Upper lobe of left lung (tissue), 6 donors: ENCODE measurements at regions not wholly inside any gene's neighbourhood (a gene's known extent, or its start where the extent isn't known, plus 50 kb on each side); places are given as distances from the start of the nearest gene placed in this dataset.

Experiments used
- ATAC-seq, 2 donors: fragments of 200-7000 bp; cut with Tn5 transposase; one replicate each; pipeline ENCODE4 v1.9.1; 2022; ENCODE audit warnings: mild to moderate bottlenecking in 2 of 2, moderate library complexity in 2 of 2; ENCODE audit not compliant: low FRiP score in 2 of 2
- DNase-seq, 2 donors: peaks; one replicate each; pipeline ENCODE4 v3.0.0-alpha.2; 2019 to 2020
- H3K27ac ChIP-seq, 4 donors: fragments of 200-600 bp; sonication (generic); one replicate each; pipeline ENCODE4 v1.5.1; 2016 to 2019
- H3K27me3 ChIP-seq, 4 donors: fragments of 200-600 bp; sonication (generic); one replicate each; pipeline ENCODE4 v1.5.1; 2017 to 2019
- H3K36me3 ChIP-seq, 4 donors: fragments of 200-600 bp; sonication (generic); one replicate each; pipeline ENCODE4 v1.5.1; 2016 to 2019
- H3K4me1 ChIP-seq, 4 donors: fragments of 200-600 bp; sonication (generic); one replicate each; pipeline ENCODE4 v1.5.1; 2018 to 2019
- H3K4me3 ChIP-seq, 4 donors: fragments of 200-600 bp; sonication (generic); one replicate each; pipeline ENCODE4 v1.5.1; 2017 to 2019; ENCODE audit warnings: mild to moderate bottlenecking in 2 of 4, moderate library complexity in 1 of 4
- H3K9me3 ChIP-seq, 4 donors: fragments of 200-600 bp; sonication (generic); one replicate each; pipeline ENCODE4 v1.5.1; 2018 to 2019
- CTCF ChIP-seq, 6 experiments: fragments of 450-650 bp in 4 of 6; fragments of 200-600 bp in 2 of 6; sonication (generic) in 2 of 6; IDR thresholded peaks; one replicate each; pipeline ENCODE4 v1.5.1; 2016 to 2019; ENCODE audit warnings: antibody characterized with exemption in 6 of 6
- EP300 ChIP-seq, 4 donors: sonication (generic); formaldehyde crosslinking; IDR thresholded peaks; one replicate each; pipeline ENCODE4 v1.5.1; 2017; ENCODE audit warnings: antibody characterized with exemption in 4 of 4, control low read depth in 2 of 4
- POLR2A ChIP-seq, 4 donors: fragments of 450-650 bp; IDR thresholded peaks; one replicate each; pipeline ENCODE4 v1.5.1; 2016 to 2017; ENCODE audit warnings: antibody characterized with exemption in 4 of 4, mild to moderate bottlenecking in 2 of 4
- POLR2AphosphoS5 ChIP-seq, 2 donors: sonication (generic); formaldehyde crosslinking; IDR thresholded peaks; one replicate each; pipeline ENCODE4 v1.5.1; 2017; ENCODE audit warnings: antibody characterized with exemption in 2 of 2
- WGBS, 2 donors: methylation state at CpG; one replicate each; pipeline ENCODE4 v1.1.5; 2017 to 2018; 5-methylcytosine and 5-hydroxymethylcytosine counted together
- donor health status: DM: no; HTN: no; CAD: no; lungs with moderate emphysema.
- donor health status: DM: no; HTN: yes; CAD: no; lungs with severe emphysema.

DNA sequence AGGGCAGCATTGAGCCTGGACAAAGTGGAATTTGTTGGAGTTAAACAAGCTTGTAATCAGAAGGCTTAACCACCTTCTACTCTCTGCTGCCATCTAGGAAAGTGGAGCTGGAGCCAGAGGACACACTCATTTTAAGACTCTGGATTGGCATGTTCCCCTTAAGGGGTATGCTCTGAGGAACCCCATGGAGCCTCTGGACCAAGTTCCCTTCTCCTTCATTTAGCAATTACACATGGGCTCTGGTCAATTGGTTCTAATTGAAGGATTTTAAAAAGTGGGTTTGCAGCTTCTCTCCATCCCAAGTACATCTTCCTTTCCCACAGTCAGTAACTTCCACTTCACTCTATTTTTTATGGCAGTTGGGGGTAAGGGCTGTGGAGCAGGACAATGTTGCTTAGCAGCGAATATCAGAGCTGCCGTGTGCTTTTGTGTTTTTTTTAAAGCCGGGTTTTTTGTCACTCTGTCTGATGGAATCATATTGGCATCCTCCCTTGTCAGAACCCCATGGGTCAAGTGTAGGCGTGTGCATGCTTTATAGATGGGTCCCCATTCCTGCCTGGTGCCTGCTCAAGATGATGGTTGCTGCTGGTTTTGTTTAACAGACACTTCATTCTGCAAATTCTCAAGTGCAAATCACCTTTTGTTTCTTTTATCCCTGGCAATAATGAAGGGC, 330.7 kb upstream of the ADAMTSL1 start:
- 67% methylated on average over 4 of the region's 4 CpGs for WGBS, 2 donors
- DNase-seq (no peak), ATAC-seq (no peak)
- Histone ChIP-seq H3K36me3 (no peaks in the 10 kb centered on the region), H3K27me3 (no peaks in the 10 kb centered on the region), H3K9me3 (no peaks in the 10 kb centered on the region), H3K4me3 (no peak overlapping the region), H3K27ac (no peak overlapping the region), H3K4me1 (no peaks in the 10 kb centered on the region)
- TF ChIP-seq POLR2AphosphoS5 (IDR thresholded peaks at IDR 0.05), result no peak
- no peak for TF ChIP-seq EP300 (IDR thresholded peaks at IDR 0.05)
- no peak for TF ChIP-seq POLR2A (IDR thresholded peaks at IDR 0.05)
- TF ChIP-seq CTCF (IDR thresholded peaks at IDR 0.05), result no peak

GRCh38 chr9:18146329-18146728, 327.6 kb upstream of the ADAMTSL1 start:
- Histone ChIP-seq H3K4me1 (no peaks in the 10 kb centered on the region), H3K27me3 (no peaks in the 10 kb centered on the region), H3K27ac (no peak overlapping the region), H3K36me3 (no peaks in the 10 kb centered on the region), H3K9me3 (no peaks in the 10 kb centered on the region), H3K4me3 (no peak overlapping the region)
- 83 to 91% methylated on average over 3 of the region's 3 CpGs for WGBS, 2 donors
- ATAC-seq, result no peak
- no peak for TF ChIP-seq CTCF (IDR thresholded peaks at IDR 0.05)
- TF ChIP-seq POLR2AphosphoS5 (IDR thresholded peaks at IDR 0.05), result no peak
- TF ChIP-seq EP300 (IDR thresholded peaks at IDR 0.05), result no peak
- TF ChIP-seq POLR2A (IDR thresholded peaks at IDR 0.05), result no peak
- no peak for DNase-seq

DNA sequence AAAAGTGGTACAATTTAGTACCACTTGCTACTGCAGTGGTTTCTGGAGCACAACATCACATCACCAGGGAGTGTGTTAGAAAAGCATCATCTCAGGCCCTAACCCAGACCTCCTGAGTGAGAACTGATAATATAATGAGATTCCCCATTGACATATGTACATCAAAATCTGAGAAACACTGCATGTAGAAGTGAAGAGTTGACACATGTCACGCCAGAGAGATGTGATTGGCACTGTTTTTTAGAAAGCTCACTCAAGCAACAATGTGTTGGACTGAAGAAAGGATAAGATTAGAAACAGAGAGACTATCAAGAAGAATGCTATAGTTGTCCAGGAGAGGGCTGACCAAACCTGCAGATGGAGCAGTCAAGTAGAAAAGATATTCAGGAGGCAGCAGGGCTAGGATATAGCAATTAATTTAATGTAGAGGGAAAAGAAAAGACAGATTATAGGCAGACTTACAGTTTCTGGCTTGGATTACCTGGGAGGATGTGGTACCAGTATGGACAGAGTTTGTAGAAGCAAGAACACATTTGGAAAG, 324.4 kb upstream of the ADAMTSL1 start:
- no peak for ATAC-seq
- no peak for TF ChIP-seq POLR2A (IDR thresholded peaks at IDR 0.05)
- TF ChIP-seq EP300 (IDR thresholded peaks at IDR 0.05), result no peak
- DNase-seq, result no peak
- no peaks in the 10 kb centered on the region for H3K9me3 ChIP-seq
- H3K4me1 ChIP-seq, result no peaks in the 10 kb centered on the region
- 54 to 55% methylated on average over 1 of the region's 1 CpG for WGBS, 2 donors
- no peak overlapping the region for H3K27ac ChIP-seq
- no peak overlapping the region for H3K4me3 ChIP-seq
- no peaks in the 10 kb centered on the region for H3K27me3 ChIP-seq
- no peaks in the 10 kb centered on the region for H3K36me3 ChIP-seq

DNA sequence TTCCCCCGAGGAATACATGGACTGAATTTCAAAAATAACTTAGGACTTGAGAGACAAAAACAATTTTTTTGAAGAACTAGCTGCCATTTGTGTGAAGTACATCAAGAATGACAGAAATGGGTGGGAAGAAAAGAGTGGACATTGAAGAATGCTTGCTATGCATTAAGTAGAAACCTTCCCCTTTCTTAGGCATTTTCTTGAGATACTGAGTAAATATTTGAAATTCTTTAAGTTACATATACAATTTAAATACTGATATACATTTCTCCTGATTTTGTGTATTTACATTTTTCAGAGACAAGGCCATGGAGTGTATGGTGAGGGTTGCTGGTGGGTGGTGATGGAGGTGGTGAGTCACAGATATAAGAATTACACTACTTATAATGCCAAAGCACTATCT, 319.3 kb upstream of the ADAMTSL1 start:
- no peak for TF ChIP-seq CTCF (IDR thresholded peaks at IDR 0.05)
- TF ChIP-seq POLR2AphosphoS5 (IDR thresholded peaks at IDR 0.05), result no peak
- TF ChIP-seq EP300 (IDR thresholded peaks at IDR 0.05), result no peak
- no peak for TF ChIP-seq POLR2A (IDR thresholded peaks at IDR 0.05)
- no peaks in the 10 kb centered on the region for H3K9me3 ChIP-seq
- DNase-seq (no peak), ATAC-seq (no peak)
- WGBS, 2 donors, result 7 to 24% methylated on average over 1 of the region's 1 CpG
- no peaks in the 10 kb centered on the region for H3K27me3 ChIP-seq
- H3K4me1 ChIP-seq, result no peaks in the 10 kb centered on the region
- no peak overlapping the region for H3K4me3 ChIP-seq
- H3K27ac ChIP-seq, result no peak overlapping the region
- no peaks in the 10 kb centered on the region for H3K36me3 ChIP-seq

DNA sequence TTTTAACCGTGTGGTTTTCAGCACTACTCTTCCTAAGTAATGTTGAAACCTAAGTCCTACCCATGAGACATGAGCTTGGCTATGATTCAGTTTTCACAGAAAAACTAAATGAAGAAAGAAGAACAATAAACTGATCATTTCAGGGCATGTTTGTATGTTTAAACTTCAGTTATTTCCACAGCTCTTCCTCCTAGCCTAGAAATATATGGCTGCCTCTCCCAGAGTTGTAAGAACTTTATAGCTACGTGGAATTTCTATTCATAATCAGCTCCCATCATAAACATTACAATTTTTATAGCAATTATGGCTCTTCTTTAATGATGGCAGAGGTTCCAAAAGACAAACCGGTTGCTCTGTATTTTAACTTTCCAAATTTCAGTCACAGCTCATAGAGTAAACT, 314.7 kb upstream of the ADAMTSL1 start:
- no peak for DNase-seq
- no peak for ATAC-seq
- 59 to 70% methylated on average over 3 of the region's 3 CpGs for WGBS, 2 donors
- Histone ChIP-seq H3K9me3 (no peaks in the 10 kb centered on the region), H3K4me1 (no peaks in the 10 kb centered on the region), H3K4me3 (no peak overlapping the region), H3K36me3 (no peaks in the 10 kb centered on the region), H3K27me3 (no peaks in the 10 kb centered on the region), H3K27ac (no peak overlapping the region)
- TF ChIP-seq POLR2A (IDR thresholded peaks at IDR 0.05), result no peak
- no peak for TF ChIP-seq EP300 (IDR thresholded peaks at IDR 0.05)
- TF ChIP-seq CTCF (IDR thresholded peaks at IDR 0.05), result no peak
- no peak for TF ChIP-seq POLR2AphosphoS5 (IDR thresholded peaks at IDR 0.05)
